ENCODE measurements at regions not wholly inside any gene's neighbourhood (a gene's known extent, or its start where the extent isn't known, plus 50 kb on each side); places are given as distances from the start of the nearest gene placed in this dataset.

DNA sequence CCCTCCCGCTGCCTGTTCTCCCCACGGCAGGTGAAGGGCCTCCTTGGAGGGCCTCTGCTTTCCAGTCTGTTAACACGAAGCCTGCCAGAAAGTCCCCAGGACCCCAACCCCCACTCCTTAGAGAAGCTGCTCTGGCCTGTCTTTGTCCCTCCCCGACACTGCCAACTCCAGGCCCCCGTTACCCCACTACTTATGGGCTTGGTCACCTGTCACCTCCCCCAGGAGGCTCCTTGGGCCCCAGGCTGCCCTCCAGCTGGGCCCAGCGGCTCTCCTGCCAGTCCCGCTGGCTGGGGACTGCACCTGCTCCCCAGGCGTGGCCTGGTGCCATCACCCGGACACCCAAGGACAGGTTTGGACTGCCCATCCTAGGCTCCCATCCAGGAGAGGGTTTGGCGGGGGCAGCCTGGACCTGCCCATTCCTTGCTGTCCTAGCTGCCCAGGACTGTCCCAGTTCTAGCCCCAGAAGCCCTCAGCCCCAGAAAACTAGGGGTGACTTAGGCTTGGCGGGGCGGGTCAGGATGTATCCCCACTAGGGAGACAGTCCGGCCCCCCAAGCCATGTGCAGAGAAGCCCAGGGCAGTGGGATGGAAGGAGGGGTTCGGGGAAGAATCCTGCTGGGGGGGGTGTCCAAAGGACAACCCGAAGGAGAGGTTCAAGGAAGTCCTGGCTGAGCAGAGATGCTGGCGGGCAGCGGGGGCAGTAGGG lies 155.7 kb upstream of the C14orf180 start:
- TF ChIP-seq, protein P1, sequence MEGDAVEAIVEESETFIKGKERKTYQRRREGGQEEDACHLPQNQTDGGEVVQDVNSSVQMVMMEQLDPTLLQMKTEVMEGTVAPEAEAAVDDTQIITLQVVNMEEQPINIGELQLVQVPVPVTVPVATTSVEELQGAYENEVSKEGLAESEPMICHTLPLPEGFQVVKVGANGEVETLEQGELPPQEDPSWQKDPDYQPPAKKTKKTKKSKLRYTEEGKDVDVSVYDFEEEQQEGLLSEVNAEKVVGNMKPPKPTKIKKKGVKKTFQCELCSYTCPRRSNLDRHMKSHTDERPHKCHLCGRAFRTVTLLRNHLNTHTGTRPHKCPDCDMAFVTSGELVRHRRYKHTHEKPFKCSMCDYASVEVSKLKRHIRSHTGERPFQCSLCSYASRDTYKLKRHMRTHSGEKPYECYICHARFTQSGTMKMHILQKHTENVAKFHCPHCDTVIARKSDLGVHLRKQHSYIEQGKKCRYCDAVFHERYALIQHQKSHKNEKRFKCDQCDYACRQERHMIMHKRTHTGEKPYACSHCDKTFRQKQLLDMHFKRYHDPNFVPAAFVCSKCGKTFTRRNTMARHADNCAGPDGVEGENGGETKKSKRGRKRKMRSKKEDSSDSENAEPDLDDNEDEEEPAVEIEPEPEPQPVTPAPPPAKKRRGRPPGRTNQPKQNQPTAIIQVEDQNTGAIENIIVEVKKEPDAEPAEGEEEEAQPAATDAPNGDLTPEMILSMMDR (IDR thresholded peaks at IDR 0.05) = no peak

DNA sequence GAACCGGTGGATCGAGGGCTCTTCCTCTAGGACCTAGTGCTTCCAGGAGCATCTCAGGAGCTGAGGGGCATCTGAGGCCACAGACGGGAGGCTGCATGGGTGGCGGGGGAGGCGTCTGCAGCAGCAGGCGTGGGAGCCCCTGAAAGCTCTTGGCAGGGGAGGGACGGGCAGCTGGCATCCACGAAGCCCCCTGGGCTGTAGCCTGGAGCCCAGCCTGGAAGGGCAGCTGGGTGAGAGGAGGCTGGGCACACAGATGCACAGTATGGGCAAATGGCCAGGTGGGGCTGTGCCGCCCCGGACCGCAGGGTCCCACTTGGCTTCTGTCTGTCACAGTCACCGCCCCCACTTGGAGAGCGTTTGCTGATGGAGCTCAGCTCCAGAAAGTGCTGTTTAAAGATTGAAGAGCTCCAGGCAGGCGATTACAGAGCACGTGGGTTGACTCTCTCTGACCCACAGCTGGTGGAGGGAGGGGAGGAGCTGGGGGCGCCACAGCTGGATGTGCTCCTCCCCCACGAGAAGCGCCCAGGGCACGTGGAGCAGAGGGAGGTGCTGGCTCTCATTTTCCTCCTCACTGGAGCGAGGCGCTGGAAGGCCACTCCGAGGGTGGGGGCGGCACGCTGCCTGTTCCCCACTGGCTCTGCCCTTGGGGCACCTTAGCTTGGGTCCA lies 155.0 kb upstream of the C14orf180 start:
- TF ChIP-seq, protein P1 (IDR thresholded peaks at IDR 0.05) = no peak

DNA sequence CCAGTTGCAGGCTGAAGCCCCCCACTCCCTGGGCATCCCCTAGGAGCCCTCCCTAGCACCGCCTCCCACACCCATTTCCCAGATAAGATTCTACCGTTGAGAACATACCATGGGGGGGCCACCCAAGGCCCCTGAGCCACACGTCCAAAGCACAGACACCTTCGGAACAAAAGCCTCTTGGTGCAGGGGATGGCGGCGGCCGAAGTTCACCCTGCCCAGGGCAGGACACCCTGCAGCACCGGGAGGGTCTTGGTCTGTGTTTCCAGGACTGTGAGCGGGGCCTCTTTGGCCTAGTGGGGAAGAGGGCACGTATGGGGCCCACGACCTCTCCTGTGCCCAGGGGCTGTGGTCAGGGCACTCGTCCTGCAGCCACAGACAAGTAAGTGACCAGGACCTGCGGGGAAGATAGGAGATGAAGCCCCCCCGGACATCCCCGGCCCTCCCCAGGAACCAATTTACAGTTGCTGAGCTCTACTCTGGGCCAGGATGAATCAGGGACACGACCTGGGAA lies 154.3 kb upstream of the C14orf180 start:
- TF ChIP-seq, protein P1 (IDR thresholded peaks at IDR 0.05) = no peak

DNA sequence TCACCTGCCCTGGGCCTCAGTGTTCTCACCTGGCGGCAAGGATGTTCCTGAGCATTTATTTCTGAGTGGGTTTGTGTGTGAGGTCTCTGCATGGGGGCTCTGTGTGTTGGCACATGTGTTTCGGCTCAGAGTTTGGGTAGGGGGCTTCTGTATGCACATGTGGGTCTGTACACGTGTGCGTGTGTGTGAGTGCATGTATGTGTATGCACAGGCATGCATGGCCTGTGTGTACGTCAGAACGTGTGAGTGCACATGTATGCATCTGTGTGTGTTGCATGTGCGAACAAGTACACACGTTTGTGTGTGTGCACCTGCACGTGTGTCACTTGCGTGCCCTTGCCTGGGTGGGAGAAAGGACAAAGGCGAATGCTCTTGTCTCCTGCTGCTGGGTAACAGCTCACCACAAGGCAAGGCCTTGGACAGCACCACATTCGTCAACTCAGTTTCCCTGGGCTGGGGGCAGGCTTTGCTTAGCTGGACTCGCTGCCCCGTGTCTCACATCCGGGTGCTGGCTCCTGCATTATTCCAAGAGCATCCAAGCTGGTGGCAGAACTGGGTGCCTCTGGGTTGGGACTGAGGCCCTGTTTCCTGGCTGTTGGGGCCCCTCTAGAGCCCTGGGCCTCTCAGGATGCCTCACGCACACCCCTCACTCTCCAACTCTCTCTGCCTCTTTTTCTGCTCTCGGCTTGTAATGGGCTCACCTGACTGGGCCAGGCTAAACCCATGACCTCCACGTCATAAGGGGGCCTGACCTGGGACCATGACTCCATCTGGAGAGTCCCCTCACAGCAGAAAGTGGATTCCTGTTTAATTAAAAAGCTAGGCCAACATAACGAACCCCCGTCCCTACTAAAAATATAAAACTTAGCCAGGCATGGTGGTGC lies 153.6 kb upstream of the C14orf180 start:
- TF ChIP-seq, protein P1 (IDR thresholded peaks at IDR 0.05) = no peak

DNA sequence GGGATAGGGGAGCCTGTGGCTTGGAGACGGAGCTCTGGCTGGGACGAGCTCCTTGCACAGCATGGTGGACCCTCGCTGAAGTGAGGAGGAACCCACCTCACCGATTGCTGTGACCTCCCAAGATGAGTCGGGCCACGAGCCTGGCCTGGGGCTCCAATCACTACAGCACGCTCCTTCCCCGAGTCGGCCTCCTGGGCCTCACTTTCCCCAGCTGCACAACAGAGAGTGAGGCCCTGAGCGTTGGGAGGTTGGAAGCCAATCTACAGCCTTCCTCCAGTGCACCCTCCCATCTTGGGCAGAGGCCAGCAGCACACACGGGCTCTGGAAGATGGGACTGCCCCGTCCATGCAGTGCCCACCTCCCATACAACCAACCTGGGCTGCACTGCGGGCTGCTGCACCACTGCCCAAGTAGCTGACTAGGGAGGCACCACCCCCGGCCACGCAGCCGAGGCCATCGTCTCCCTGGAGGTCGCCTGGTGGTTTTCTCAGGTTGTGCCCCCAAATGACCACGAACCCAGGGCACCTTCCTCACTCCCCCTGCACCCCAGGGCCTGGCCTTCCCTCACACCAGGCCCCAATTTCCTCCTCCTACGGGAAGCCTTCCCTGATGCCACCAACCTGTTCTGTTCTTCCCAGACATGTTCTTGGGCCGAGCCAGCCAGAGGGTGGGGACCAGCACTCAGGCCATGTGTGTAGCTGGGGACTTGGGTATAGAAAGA lies 152.3 kb upstream of the C14orf180 start:
- TF ChIP-seq, protein P1 (IDR thresholded peaks at IDR 0.05) = no peak

DNA sequence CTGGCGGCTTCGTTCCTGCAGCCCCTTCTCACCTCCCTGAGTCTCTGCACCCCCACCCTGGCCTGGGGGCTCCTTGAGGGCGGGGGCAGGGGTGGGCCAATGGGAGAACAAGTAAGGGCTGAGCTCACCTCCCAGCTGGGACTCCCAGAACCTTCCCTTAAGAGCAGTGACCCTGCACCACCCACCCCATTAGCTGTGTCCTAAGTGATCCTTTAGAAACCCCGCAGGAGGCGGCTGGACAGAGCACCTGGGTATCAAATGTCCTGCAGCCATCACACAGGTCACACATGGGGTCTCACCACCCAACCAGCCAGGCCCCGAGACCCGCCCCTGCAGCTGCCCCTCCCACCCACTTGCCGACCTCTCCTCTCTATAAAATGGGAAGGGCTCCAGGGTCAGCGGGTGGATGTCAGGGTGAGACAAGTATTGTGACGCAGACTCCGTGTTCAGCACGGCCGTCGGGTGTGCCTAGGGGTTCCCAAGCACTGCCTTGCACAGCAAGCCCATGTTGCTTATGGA lies 151.2 kb upstream of the C14orf180 start:
- TF ChIP-seq, protein P1 (IDR thresholded peaks at IDR 0.05) = no peak

DNA sequence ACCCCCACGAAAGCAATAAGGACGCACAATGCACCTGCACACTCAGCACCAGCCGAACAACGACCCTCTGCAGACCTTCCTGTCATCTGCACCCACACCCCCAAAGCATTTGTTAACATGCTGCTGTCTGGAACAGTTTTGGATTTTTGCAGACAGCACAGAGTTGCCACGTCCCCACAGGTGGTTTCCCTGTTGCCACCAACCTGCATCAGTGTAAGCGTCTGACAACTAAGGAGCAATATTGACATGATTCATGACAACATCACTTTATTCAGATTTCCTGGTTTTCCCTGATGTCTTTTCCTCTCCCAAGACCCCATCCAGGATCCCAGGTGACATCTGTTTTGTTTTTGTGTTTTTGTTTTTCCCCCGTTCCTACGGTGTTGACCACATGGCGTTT lies 150.7 kb upstream of the C14orf180 start:
- TF ChIP-seq, protein P1 (IDR thresholded peaks at IDR 0.05) = no peak

All from LNCAP (cell line).